Omental fat pad (tissue), 3 donors: ENCODE measurements at regions not wholly inside any gene's neighbourhood (a gene's known extent, or its start where the extent isn't known, plus 50 kb on each side); places are given as distances from the start of the nearest gene placed in this dataset.

Experiments
- ATAC-seq: fragments of 150-250 bp; one replicate; pipeline ENCODE4 v1.9.1; 2016; ENCODE audit warnings: mild to moderate bottlenecking, moderate library complexity; ENCODE audit not compliant: low FRiP score
- DNase-seq: peaks from one replicate; pipeline ENCODE4 v3.0.0-alpha.2; 2019; ENCODE audit warnings: low spot score
- TF ChIP-seq, protein P1 (sequence below), 3 donors: fragments of 450-650 bp; IDR thresholded peaks; one replicate each; pipeline ENCODE4 v1.5.1; 2016 to 2017; ENCODE audit warnings: antibody characterized with exemption in 3 of 3, mild to moderate bottlenecking in 3 of 3, moderate library complexity in 2 of 3

GRCh38 chr2:18861951-18862350 lies 272.6 kb upstream of the NT5C1B start:
- no peak for DNase-seq
- TF ChIP-seq, protein P1, sequence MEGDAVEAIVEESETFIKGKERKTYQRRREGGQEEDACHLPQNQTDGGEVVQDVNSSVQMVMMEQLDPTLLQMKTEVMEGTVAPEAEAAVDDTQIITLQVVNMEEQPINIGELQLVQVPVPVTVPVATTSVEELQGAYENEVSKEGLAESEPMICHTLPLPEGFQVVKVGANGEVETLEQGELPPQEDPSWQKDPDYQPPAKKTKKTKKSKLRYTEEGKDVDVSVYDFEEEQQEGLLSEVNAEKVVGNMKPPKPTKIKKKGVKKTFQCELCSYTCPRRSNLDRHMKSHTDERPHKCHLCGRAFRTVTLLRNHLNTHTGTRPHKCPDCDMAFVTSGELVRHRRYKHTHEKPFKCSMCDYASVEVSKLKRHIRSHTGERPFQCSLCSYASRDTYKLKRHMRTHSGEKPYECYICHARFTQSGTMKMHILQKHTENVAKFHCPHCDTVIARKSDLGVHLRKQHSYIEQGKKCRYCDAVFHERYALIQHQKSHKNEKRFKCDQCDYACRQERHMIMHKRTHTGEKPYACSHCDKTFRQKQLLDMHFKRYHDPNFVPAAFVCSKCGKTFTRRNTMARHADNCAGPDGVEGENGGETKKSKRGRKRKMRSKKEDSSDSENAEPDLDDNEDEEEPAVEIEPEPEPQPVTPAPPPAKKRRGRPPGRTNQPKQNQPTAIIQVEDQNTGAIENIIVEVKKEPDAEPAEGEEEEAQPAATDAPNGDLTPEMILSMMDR (IDR thresholded peaks at IDR 0.05), result no peak
- ATAC-seq, result no peak

- TF ChIP-seq, protein P1 (IDR thresholded peaks at IDR 0.05), result no peak
- ATAC-seq, result no peak
- DNase-seq, result no peak
These were observed 270.8 kb upstream of the NT5C1B start for GRCh38 chr2:18860179-18860578.

- DNase-seq (no peak), ATAC-seq (no peak)
- TF ChIP-seq, protein P1 (IDR thresholded peaks at IDR 0.05), result no peak
These were observed 267.4 kb upstream of the NT5C1B start for GRCh38 chr2:18856765-18857164.

- TF ChIP-seq, protein P1 (IDR thresholded peaks at IDR 0.05), result no peak
- no peak for ATAC-seq
- no peak for DNase-seq
These were observed 265.7 kb upstream of the NT5C1B start for GRCh38 chr2:18855027-18855426.

- TF ChIP-seq, protein P1 (IDR thresholded peaks at IDR 0.05), result no peak
- no peak for DNase-seq
- ATAC-seq, result no peak
These were observed 260.6 kb upstream of the NT5C1B start for GRCh38 chr2:18849841-18850578.

- DNase-seq (no peak), ATAC-seq (no peak)
- TF ChIP-seq, protein P1 (IDR thresholded peaks at IDR 0.05), result no peak
These were observed 259.3 kb upstream of the NT5C1B start for GRCh38 chr2:18848646-18849045.

GRCh38 chr2:18845854-18846445 lies 256.6 kb upstream of the NT5C1B start:
- TF ChIP-seq, protein P1 (IDR thresholded peaks at IDR 0.05), result no peak
- ATAC-seq, result peak; percentile 26
- no peak for DNase-seq
